ENCODE measurements at regions not wholly inside any gene's neighbourhood (a gene's known extent, or its start where the extent isn't known, plus 50 kb on each side); places are given as distances from the start of the nearest gene placed in this dataset.

DNA sequence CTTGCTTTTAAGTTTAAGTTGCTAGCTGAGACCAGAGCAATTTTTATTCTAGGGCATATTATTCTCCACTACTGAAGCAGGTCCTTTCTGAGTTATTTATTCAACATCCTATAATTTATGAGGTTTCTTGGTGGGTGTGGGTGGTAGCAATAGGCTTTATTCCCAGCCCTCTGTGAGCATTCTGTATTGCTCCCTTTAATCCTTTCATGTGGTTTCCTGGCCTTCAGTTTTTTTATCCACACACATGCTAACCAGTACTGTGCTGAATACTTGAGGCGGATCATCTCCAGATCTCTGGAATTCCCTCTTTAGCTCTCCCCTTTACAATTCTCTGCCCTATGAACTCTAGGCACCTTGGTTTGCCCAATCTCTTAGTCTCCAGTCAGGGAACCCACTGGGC lies 91.8 kb upstream of the GLRA1 start:
- TF ChIP-seq, protein P1, sequence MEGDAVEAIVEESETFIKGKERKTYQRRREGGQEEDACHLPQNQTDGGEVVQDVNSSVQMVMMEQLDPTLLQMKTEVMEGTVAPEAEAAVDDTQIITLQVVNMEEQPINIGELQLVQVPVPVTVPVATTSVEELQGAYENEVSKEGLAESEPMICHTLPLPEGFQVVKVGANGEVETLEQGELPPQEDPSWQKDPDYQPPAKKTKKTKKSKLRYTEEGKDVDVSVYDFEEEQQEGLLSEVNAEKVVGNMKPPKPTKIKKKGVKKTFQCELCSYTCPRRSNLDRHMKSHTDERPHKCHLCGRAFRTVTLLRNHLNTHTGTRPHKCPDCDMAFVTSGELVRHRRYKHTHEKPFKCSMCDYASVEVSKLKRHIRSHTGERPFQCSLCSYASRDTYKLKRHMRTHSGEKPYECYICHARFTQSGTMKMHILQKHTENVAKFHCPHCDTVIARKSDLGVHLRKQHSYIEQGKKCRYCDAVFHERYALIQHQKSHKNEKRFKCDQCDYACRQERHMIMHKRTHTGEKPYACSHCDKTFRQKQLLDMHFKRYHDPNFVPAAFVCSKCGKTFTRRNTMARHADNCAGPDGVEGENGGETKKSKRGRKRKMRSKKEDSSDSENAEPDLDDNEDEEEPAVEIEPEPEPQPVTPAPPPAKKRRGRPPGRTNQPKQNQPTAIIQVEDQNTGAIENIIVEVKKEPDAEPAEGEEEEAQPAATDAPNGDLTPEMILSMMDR (conservative IDR thresholded peaks at IDR 0.05; ENCODE audit: control insufficient read depth, insufficient read depth, low read depth, low read length), result no peak
- H3K4me3 ChIP-seq (ENCODE audit: control insufficient read depth, low read depth, low read length), result no peak overlapping the region
- no peak for DNase-seq (ENCODE audit: low read depth)

DNA sequence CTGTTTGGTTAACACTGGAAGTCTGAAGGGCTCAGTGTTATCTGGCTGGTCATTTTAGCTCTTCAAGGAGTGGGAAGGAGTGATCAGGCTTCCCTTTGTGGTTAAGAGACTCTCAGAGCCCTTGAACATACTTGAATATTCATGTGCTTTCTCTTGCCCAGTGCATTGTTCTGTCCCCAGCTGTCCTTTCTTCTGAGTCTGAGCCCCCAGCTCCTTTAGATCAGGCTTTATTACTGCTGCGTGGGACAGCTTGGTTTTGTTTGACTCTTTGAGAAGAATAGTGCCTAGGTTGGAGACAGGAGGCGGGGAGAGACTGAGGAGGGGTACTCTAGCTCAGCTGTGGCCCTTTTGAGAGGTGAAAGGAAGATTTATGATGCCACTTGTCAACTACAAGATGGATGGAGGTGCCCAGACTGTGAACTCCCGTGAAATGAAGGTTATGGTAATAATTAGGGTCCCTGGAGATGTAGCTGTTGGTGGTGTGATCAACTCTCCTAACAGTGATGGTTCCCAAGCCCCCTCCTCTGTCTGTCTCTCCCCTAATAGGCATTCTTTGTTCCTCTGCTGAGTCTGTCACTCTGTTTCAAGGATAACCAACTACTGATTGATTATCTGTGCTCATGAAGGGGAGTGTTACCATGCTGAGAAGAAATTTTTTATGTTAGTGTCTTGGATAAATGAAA lies 83.1 kb upstream of the GLRA1 start:
- no peak for DNase-seq (ENCODE audit: low read depth)
- TF ChIP-seq, protein P1 (conservative IDR thresholded peaks at IDR 0.05; ENCODE audit: control insufficient read depth, insufficient read depth, low read depth, low read length), result no peak

DNA sequence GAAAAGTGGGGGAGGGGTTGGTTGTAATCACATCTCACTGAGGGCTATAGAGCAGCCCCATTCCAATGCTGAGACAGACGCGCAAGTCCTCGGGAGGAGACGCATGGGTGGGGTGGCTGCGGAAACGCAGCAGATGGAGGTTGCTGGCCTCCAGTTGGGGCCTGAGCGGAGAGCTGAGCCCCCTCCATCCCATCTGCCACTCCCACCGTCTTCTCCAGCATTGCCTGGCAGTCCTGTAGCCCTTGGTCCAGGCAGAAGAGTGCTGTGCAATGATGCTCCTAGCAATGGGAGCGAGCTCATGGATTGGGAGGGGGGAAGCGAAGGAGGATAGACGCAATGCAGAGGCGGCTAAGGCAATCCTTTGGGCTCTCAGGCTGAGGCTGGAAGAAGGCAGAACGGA lies 79.4 kb upstream of the GLRA1 start:
- TF ChIP-seq, protein P1 (conservative IDR thresholded peaks at IDR 0.05; ENCODE audit: control insufficient read depth, insufficient read depth, low read depth, low read length), result no peak
- DNase-seq (ENCODE audit: low read depth), result no peak
- no peak overlapping the region for H3K4me3 ChIP-seq (ENCODE audit: control insufficient read depth, low read depth, low read length)

More for the DNA sequence above, 83.1 kb upstream of the GLRA1 start:
- no peak overlapping the region for H3K4me3 ChIP-seq (ENCODE audit: control insufficient read depth, low read depth, low read length)

All from fibroblast of mammary gland (primary cell).